Choroid plexus epithelial cell (primary cell): ENCODE measurements at regions not wholly inside any gene's neighbourhood (a gene's known extent, or its start where the extent isn't known, plus 50 kb on each side); places are given as distances from the start of the nearest gene placed in this dataset.

Experiments
- DNase-seq: peaks from one replicate; pipeline ENCODE4 v3.0.0-alpha.2; 2010; ENCODE audit warnings: low read depth
- H3K4me3 ChIP-seq: 2 replicates; pipeline ENCODE4 v1.5.1; 2011; ENCODE audit warnings: low read depth, mild to moderate bottlenecking, control low read depth, low read length, moderate library complexity
- CTCF ChIP-seq: conservative IDR thresholded peaks from 2 replicates; pipeline ENCODE4 v1.5.1; 2011; ENCODE audit warnings: low read depth, mild to moderate bottlenecking, control low read depth, inconsistent platforms, low read length, moderate library complexity

- H3K4me3 ChIP-seq: no peak overlapping the region
- no peak for TF ChIP-seq CTCF
- no peak for DNase-seq
These were observed 317.3 kb upstream of the F9 start for GRCh38 chrX:139213241-139213709.

DNA sequence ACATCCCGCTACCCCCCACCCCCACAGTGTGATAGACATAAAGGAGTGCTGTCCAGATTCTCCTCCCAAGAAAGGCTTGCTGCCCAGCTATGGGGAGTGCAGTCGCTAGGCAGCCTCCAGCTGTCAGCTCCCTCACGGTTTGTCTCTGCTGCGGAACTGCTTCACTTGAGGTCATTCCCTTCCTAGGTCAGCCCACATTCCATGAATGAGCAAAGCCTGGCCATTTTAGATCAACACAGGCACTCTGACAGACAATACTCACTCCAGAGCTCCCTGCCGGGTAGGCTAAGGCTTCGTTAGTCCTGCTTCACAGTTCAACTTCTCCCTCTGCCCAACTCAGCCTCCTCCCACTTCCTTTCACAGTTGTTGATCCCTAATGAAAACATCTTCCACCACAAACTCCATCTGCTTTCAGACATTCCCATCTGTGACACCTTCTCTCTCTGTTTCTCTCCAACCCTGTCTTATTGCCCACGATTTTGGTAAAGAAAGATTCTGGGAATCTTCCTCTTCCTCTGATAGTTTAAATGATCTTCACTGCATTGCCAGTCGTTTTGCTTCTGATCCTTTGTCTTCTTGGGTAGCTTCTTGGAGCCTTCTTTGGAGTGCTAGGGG lies 318.9 kb upstream of the F9 start:
- TF ChIP-seq CTCF: no peak
- no peak overlapping the region for H3K4me3 ChIP-seq
- no peak for DNase-seq

DNA sequence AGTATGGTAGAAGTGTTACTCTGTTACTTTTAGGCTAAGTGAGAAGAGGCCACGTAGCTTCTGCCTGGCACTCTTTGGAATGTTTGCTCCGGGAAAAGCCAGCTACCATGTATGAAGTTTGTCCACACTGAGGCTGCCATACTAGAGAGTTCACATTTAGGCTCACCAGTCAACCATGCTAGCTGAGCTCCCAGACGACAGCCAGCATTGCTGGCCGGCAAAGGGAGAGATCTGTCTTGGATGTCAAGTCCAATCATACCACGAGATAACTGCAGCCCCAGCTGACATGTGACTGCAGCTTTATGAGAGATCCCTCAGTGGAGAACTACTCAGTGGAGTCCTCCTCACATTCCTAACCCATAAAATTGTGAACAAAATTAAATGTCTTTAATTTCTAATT lies 321.2 kb upstream of the F9 start:
- no peak for DNase-seq
- no peak for TF ChIP-seq CTCF
- no peak overlapping the region for H3K4me3 ChIP-seq

GRCh38 chrX:139207655-139208054 lies 322.9 kb upstream of the F9 start:
- no peak for DNase-seq
- H3K4me3 ChIP-seq: no peak overlapping the region
- no peak for TF ChIP-seq CTCF

GRCh38 chrX:139206914-139207313 lies 323.6 kb upstream of the F9 start:
- H3K4me3 ChIP-seq: no peak overlapping the region
- no peak for TF ChIP-seq CTCF
- DNase-seq: no peak

DNA sequence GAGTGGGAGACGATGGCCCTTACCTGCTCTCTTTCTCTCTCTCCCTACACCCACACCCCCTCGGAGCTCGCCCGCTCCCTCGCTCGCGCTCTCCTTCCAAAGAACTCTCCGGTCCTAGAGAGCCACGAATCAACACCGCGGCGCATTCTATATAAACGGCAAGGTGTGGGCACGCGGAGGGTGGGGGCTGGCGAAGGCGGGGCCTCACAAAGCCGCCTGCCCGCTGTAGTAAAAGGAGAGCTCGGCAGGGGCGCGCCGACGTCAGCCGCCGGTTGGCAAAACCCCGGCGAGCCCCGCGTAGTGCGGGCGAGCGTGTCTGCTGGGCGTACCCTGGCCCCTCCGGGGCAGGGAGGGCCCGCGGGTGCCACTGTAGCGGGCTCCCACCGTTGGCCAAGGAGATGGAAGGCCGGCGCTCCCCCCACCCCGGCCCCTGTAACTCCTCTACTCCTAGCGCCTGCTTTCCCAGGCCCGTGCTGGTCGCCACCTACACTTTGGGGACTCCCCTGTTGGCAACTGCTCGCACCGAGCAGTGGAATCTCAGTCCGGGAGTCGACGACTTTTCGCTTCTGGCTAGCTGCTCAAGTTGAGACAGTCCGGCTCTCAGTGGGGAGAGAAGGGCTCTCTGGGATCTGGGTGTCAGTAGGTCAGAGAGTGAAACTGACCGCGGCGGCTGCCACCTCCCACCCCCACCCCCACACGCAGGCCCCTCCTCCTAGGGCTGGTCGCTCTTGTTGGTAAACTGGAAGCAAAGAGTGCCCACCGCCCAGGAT lies 325.5 kb upstream of the F9 start:
- H3K4me3 ChIP-seq: no peak overlapping the region
- no peak for TF ChIP-seq CTCF
- no peak for DNase-seq

- peak overlapping the region; percentile 24 for H3K4me3 ChIP-seq
- no peak for TF ChIP-seq CTCF
- no peak for DNase-seq
These were observed 326.0 kb upstream of the F9 start for GRCh38 chrX:139204571-139204897.
